ENCODE measurements at regions not wholly inside any gene's neighbourhood (a gene's known extent, or its start where the extent isn't known, plus 50 kb on each side); places are given as distances from the start of the nearest gene placed in this dataset.
"Not testable (repeated sequence)": the region's sequence is repeated elsewhere in the genome, so short reads cannot be mapped to it uniquely, and the experiment has no call there.

DNA sequence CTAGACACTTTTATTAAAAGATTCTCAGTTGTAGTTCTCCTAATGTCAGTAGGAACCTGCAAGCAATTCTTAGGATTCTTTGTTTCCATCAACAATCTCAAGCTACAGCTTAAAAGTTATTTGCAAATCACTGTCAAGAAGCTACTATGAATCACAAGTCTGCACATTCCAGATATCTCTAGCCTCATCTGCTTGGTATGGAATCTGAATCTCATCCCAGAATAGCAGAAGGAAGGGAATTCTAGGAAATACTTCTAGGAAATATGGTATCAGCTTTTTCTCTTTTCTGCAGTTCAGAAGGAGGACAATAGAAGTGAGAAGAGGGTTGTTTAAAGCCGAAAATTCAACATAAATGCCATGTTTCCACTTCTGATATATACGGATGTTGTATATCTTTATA lies 792.2 kb upstream of the CDH9 start:
- peak; percentile 60 for DNase-seq (ENCODE audit: low spot score)

DNA sequence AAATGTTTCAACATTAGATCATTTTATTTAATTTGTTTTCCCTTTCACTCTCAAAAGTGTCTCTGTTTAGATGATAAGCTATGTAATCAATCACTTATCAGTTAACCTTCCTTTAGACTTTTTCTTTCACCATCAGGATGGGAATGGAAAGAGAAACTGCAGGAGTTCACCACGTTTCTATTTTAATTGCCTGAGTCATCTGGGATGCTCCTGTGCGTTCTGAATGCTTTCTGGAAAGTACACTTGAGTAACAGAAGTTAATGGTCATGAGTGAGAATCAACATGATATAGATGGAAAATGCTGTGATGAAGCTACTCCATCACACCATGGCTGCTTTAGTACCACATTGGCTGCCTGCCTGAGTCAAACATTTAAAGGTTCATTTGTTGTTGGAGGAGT lies 783.3 kb upstream of the CDH9 start:
- peak; percentile 45 for DNase-seq (ENCODE audit: low spot score)

DNA sequence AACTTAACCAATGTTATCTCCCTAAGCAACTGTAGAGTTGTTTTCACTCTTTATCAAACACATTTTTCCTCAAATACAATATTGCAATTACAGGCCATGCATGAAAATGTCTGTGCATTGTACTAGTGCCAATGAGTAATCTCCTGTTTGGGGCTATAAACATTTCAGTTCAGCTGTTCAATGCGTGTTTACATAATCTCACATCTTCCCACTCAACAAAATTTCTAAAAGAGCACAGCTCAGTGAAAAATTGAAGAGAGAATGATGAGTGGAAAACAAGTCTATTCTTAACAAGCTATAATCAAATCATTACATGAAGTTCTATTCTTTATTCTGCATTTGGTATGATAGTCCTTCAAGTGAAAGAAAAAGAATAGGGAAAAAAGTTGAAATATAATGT lies 780.5 kb upstream of the CDH9 start:
- DNase-seq (ENCODE audit: low spot score), result no peak

DNA sequence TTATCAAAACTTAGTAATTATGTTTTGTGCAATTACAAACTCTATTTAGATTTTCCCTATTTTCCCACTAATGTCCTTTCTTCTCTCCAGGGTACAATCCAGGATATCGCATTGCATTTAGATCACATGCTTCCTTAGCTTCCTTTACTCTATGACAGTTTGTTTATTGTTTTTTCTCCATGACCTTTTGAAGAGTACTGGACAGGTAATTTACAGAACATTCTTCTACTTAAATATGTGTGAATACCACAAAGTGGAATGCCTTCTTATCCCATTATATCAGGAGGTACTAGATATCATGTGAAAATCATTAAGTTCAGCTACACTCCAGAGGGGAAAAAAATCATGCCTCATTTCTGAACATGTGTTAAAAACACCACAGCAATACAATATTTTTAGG lies 776.6 kb upstream of the CDH9 start:
- peak; percentile 4 for DNase-seq (ENCODE audit: low spot score)

DNA sequence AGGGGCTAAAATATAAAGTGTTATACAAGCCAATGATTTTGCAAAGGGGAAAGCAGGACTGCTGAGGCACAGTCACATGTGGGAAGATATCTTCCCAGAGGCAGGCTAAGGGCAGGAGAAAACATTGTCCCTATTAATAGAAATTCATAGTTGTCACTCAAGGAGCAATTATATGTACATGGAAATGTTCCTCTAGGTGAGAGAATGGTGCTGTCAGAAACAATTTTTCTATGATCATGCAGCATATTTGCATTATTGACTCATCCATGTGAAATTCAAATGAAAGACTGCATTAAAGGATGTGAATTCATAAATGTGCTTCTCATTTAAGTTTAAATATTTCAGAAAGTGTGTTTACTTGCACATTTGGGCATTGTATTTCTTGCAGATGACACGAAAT lies 775.9 kb upstream of the CDH9 start:
- DNase-seq (ENCODE audit: low spot score), result no peak

DNA sequence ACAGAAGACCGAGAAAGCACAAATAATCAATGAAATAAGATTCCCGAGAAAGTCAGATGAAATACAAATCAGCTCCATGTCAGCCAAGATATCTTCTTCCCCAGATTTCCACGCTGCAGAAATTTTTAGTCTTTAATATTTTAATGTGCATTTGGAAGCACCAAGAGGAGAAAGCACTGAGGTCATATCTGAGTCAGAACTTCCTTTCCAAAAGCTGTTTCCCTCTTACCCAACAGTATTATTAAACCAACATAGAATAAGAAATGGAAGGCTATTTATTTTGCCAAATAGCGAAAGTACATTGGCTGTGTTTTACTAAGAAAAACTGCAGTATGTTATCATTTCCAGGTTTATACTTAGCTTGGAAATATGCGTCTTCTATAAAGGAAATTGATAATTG lies 772.1 kb upstream of the CDH9 start:
- peak; percentile 26 for DNase-seq (ENCODE audit: low spot score)

DNA sequence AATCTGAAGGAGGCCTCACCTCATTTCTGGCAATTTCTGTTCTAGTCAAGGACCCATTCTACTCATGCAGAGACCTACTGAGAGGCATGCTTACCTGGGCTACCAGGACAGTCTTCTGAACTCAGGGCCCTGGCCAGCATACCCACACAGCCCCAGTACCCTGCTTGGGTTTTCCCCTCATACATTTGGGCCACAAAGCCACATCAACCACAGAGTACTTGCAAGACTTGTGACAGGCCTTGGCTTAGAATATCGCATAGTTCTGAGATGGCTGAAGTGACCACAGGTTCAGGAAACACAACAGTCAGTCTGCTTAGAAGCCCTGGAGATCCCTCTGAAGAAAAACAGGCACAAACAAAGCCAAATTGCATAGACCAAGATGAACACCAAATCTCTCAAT lies 758.8 kb upstream of the CDH9 start:
- DNase-seq (ENCODE audit: low spot score), result no peak

DNA sequence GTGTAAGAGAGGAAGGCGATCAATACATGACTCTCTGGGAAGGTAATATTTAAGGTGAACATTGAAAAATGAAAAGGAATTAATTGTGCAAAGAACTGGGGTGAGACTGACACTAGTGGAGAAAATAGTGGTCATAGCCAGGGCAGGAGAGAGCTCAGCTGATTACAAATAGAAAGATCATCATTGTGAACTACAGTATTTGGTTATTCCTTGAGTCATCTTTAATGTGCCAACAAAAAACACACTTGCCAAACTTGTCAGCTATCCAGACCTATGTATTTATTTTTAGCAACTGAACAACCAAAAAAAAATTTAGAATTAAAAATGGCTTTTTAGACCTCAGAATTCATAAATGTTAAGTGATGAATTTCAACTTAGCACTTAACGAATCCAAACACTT lies 749.8 kb upstream of the CDH9 start:
- DNase-seq (ENCODE audit: low spot score), result no peak

DNA sequence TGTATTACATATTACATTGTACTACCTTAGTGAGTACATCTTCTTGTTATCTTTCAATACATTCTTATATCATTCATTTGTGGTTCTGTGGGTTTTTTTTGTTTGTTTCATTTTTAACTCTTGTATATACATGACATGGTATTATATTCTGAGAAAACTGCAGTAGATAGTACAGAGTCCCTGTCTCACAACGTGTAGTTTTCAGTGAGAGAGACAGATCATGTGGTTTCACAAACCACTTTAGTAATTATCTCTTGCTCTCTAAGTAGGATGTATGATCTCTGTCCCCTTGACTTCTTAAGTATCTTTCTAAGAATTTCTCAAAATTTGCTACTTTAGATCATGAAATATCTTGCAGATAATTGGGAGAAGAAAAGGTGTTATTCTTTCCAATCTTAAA lies 745.9 kb upstream of the CDH9 start:
- DNase-seq (ENCODE audit: low spot score), result no peak

DNA sequence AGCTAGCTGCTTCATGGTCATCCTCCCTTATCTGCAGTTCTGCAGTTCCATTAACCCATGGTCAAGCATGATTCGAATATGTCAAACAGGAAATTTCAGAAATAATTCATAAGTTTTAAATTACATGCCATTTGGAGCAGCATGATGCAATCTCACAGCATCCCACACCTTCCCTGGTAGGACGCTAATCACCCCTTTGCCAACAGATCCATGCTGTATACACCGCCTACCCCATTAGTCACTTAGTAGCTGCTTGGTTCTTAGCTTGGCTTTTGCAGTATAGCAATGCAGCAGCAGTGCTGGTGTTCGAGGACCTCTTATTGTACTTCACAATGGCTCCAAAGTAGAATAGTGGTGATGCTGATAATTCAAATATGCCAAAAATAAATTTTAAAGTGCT lies 739.7 kb upstream of the CDH9 start:
- no peak for DNase-seq (ENCODE audit: low spot score)

DNA sequence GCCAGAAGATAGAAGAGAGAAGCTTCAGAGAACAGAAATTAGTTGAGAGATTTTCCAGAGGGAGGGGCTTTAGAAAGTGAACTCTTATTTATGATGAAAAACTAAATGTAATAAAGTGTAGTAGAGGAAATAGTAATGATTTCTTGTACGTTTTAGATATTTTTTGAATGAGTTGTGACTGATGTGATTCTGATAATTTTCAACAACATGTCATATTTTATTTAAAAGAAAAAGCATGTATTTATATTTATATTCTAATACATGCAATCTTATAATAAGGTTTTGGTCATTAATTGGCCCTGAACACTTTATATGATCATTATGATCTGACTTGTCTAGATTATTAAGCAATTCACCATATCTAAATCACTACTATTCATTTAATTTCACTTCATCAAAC lies 735.2 kb upstream of the CDH9 start:
- no peak for DNase-seq (ENCODE audit: low spot score)

DNA sequence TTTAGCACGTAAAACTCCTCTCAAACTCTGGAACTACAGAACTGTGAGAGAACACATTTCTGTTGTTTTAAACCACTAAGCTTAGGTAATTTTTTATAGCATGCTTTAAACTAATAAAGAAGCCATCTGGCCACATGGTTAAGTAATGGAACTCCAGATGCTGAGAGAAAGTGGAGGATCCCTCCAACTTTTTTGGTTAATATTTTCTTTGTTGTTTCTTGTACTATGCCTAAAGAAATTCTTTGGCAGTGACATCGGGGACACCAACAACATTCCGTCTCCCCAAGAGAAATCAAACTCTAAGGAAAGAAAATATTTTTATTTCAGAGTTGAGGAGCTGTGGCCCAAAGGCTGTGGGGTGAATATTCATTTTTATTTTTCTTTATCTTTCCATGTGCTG lies 734.8 kb upstream of the CDH9 start:
- no peak for DNase-seq (ENCODE audit: low spot score)

DNA sequence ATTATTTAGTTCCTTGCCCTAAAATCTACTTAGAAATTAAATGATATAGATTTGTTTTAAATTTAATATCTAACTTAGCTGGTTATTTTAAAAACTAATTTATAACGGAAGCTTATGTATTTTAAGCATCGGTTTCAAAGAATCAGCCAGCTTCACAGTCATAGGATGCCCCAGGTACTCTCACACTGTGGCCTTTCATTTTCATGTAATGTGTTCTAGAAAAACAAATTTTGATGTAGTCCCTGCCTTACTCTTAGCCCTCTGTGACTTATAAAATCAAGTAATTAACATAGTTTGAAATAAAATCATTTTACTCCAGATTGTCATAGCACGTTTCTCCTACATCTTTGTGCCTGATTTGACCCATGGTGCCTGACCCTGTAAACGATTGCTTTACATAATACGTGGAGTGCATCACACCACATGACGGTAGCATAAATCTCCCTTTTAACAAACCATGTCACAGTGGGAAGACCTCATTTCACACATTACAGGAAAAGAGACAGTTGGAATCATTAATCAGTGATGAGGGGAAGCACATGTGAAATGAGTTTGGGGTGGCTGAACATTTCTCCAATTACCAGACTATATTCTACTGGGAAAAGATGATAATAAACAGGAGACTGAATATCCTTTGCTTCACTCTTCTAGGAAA lies 731.5 kb upstream of the CDH9 start:
- DNase-seq (ENCODE audit: low spot score), result no peak

DNA sequence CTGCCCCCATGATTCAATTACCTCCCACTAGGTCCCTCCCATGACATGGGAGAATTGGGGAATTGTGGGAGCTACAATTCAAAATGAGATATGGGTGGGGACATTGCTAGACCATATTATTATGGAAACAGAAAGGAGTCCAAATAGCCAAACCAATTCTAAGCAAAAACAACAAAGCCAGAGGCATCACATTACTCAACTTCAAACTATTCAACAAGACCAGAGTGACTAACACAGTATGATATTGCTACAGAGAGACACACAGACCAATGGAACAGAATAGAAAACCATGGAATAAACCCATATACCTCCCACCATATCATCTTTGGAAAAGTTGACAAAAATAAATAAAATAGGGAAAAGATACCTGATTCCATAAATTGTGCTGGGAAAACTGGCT lies 710.5 kb upstream of the CDH9 start:
- no peak for DNase-seq (ENCODE audit: low spot score)

DNA sequence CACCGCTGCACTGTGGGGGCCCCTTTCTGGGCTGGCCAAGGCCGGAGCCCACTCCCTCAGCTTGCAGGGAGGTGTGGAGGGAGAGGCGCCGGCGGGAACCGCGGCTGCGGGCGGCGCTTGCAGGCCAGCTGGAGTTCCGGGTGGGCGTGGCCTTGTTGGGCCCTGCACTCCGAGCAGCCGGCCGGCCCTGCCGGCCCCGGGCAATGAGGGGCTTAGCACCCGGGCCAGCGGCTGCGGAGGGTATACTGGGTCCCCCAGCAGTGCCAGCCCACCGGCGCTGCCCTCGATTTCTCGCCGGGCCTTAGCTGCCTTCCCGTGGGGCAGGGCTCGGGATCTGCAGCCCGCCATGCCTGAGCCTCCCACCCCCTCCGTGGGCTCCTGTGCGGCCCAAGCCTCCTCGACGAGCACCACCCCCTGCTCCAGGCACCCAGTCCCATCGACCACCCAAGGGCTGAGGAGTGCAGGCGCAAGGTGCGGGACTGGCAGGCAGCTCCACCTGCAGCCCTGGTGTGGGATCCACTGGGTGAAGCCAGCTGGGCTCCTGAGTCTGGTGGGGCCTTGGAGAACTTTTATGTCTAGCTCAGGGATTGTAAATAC lies 705.1 kb upstream of the CDH9 start:
- not testable (repeated sequence) for DNase-seq (ENCODE audit: low spot score)

DNA sequence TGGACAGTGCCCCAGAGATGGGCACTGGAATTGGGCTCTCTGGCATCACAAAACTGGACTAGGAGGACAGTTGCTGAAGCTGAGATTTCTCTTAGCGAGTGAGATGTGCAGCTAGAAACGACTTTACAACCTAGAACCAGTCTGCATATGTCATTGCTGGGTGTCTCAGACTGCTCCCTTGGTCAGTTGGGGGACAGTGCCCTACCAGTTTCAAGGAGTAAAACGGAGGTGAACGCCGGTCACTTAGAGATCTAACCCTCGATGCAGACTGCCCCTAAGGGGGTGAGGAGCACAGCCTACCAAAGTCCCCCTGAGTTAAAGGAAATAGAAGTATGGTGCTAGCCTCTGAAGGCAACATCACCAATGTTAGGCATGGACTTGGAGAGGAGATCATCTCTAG lies 704.4 kb upstream of the CDH9 start:
- DNase-seq (ENCODE audit: low spot score), result no peak

DNA sequence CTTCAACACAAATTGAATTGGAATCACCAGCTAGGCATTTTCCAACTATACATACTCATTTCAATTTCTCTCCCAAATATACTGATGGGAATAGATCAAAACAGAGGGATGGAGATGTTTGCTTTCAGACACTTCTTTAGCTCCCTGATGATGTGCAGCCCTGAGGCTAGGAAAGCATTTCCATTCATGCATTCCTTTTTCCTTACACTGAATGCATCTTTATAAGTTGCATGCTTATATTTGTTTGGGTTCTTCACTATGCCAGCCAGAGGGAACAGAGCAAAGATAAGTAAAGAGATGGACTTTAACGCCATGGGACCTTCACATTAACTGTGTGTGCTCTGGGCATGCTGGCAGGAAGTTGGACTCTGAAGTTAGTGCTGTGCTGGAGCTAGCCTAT lies 696.5 kb upstream of the CDH9 start:
- no peak for DNase-seq (ENCODE audit: low spot score)

DNA sequence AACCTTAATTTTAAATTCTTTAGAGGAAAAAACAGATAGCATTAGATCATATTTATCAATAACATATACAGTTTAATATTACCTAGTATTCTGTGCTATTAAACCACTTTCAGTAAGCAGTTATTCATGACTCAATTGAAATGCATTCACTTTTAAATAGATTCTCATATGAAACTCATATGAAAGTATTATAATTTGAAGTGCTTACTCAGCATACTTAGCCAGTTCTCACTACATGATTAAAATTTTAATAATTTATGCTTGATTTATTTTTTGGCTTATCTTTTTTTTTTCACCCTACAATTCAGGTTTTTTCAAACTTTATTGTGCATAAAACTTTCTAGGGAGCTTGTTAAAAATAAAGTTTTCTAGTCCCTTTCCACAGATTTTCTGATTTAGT lies 694.9 kb upstream of the CDH9 start:
- DNase-seq (ENCODE audit: low spot score), result no peak

DNA sequence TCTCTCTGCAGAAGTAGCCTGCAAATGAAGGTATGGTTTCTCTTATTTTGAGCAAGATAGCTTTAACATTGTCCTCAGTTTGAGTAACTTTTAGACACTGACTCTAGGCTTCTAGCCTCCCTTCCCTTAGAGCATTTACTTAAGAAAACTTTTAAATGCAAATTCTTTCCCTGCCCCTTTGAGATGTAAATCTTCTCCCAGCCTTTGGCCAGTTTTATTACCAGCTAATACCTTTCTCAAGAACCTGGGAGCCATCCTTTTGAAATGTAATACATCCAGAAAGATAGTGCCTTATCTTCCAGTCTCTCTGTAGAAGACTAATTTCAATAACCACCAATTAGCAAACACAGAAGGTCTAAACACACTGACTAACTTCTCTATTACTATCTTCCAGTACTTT lies 688.9 kb upstream of the CDH9 start:
- DNase-seq (ENCODE audit: low spot score), result no peak

DNA sequence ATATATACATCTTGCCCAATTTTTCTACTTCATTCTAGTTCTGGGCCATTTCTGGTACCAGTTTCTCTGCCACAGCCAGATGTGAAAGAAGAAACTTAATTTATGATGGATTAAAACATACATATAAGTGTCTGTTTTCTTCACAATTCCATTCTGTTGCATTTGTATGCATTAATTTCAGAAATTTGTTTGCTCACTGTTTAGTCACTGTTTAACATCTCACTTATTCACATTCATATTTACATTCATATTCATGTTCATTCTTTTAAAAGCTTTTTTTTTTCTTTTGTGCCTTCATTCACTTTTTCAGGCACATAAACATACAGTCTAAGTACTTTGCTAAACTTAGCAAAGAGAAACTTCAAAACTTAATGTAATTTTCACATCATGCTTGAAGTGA lies 684.0 kb upstream of the CDH9 start:
- no peak for DNase-seq (ENCODE audit: low spot score)

DNA sequence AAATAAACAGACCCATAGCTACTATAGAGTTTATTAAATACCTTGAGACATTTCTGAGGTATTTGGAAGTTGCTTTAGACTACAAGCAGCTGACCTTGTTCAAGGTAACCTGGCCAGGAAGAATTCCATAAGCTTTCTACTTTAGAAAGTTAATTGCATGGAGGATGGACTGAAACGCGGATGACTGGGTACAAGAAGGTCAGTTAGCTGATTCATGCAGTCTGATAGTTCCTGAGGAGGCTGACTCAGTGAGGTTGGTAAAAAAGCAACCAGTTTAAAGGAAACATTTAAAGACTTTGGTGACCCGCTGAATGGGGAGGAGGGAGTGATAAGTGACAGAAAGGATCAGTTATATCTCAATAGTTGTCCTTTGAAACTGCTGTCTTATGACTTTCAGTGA lies 670.1 kb upstream of the CDH9 start:
- DNase-seq (ENCODE audit: low spot score), result peak; percentile 74

DNA sequence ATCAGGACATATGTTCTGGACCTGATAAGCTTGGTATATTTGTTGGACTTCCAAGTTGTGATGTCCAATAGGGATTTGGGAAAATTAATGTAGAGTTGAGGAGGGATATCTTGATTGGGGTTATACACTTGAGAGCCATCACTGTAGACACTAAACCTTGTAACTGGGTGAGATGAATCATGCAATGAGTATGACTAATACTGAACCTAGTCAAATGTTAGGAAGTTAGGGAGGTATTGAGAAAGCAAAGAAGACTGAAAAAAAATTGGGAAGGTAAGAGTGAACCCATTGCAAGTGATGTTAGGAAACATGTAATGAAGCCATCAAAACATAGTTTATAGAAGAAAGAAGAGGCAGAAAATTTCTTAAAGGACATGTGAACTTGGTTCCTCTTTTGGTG lies 668.4 kb upstream of the CDH9 start:
- DNase-seq (ENCODE audit: low spot score), result peak; percentile 51

DNA sequence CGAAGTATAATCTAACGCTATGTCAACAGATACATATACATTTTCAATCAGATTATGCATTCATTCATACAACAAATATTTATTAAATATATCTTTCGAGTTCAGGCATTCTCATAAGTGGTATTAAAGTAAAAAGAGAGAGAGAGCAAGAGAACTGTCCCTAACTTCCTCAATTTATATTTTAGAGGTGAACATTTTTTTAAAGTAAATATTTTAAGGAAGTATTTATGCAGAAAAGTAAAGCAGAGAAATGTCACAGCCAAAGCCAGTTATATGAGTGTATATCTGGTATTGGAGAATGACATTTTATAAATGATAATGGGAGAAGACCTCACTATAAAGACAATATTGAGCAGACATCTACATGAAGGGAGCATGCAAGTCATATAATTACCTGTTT lies 667.3 kb upstream of the CDH9 start:
- no peak for DNase-seq (ENCODE audit: low spot score)

Measured in A172 (cell line).